GM12891 (cell line): ENCODE measurements at regions not wholly inside any gene's neighbourhood (a gene's known extent, or its start where the extent isn't known, plus 50 kb on each side); places are given as distances from the start of the nearest gene placed in this dataset.

Experiments
- POLR2A ChIP-seq: IDR thresholded peaks from 2 replicates; pipeline ENCODE4 v1.6.1; 2011; ENCODE audit warnings: low read depth, low read length, control low read depth
- POLR2AphosphoS5 ChIP-seq: IDR thresholded peaks from 2 replicates; pipeline ENCODE4 v1.6.1; 2011; ENCODE audit warnings: low read depth, low read length, control low read depth
- TAF1 ChIP-seq: IDR thresholded peaks from 2 replicates; pipeline ENCODE4 v1.6.1; 2011; ENCODE audit warnings: low read depth, low read length, control low read depth

DNA sequence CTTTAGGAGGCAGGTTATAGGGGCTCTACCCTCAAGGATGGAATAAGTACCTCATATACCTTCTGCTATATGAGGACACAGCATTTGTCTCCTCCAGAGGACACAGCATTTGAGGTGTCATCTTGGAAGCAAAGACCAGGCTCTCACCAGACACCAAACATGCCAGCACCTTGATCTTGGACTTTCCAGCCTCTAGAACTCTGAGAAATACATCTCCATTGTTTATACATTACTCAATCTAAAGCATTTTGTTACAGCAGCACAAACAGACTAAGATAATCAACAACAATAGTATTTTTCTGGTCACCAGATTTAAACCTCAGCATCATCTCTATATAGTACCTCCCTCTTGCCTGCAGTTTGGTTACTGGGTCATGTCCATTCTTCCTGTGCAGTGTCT lies 237.5 kb upstream of the KLF3 start:
- TF ChIP-seq POLR2A: no peak
- TF ChIP-seq POLR2AphosphoS5: no peak
- no peak for TF ChIP-seq TAF1
